Sigmoid colon (tissue), 6 donors: ENCODE measurements at regions not wholly inside any gene's neighbourhood (a gene's known extent, or its start where the extent isn't known, plus 50 kb on each side); places are given as distances from the start of the nearest gene placed in this dataset.

Experiments used
- DNase-seq: peaks from one replicate; pipeline ENCODE4 v3.0.0-alpha.2; 2019
- H3K27ac ChIP-seq, 4 donors: fragments of 200-600 bp; sonication (generic); one replicate each; pipeline ENCODE4 v1.5.1; 2016 to 2019; ENCODE audit warnings: mild to moderate bottlenecking in 1 of 4
- H3K27me3 ChIP-seq, 3 donors: fragments of 200-600 bp; sonication (generic); one replicate each; pipeline ENCODE4 v1.5.1; 2019; ENCODE audit warnings: mild to moderate bottlenecking in 1 of 3
- H3K36me3 ChIP-seq, 4 donors: fragments of 200-600 bp; sonication (generic); one replicate each; pipeline ENCODE4 v1.5.1; 2016 to 2019
- H3K4me1 ChIP-seq, 4 donors: fragments of 200-600 bp; sonication (generic); one replicate each; pipeline ENCODE4 v1.5.1; 2017 to 2019
- H3K4me3 ChIP-seq, 4 donors: fragments of 200-600 bp; sonication (generic); one replicate each; pipeline ENCODE4 v1.5.1; 2017 to 2019; ENCODE audit warnings: mild to moderate bottlenecking in 2 of 4, moderate library complexity in 1 of 4
- H3K9me3 ChIP-seq, 4 donors: fragments of 200-600 bp in 3 of 4; sonication (generic) in 3 of 4; one replicate each; pipeline versions ENCODE4 v1.5.1 to v1.6.1; 2013 to 2019
- CTCF ChIP-seq, 4 experiments: fragments of 450-650 bp in 3 of 4; fragments of 200-600 bp in 1 of 4; IDR thresholded peaks; one replicate each; pipeline ENCODE4 v1.5.1; 2016 to 2019; ENCODE audit warnings: antibody characterized with exemption in 4 of 4, mild to moderate bottlenecking in 3 of 4, moderate library complexity in 2 of 4
- EP300 ChIP-seq, 4 donors: sonication (generic); formaldehyde crosslinking; IDR thresholded peaks; one replicate each; pipeline ENCODE4 v1.6.1; 2017; ENCODE audit warnings: antibody characterized with exemption in 4 of 4
- POLR2A ChIP-seq, 2 donors: fragments of 450-650 bp; IDR thresholded peaks; one replicate each; pipeline ENCODE4 v1.6.1; 2016; ENCODE audit warnings: antibody characterized with exemption in 2 of 2, mild to moderate bottlenecking in 2 of 2, moderate library complexity in 2 of 2
- POLR2AphosphoS5 ChIP-seq, 4 donors: sonication (generic); formaldehyde crosslinking; IDR thresholded peaks; one replicate each; pipeline ENCODE4 v1.6.1; 2017; ENCODE audit warnings: antibody characterized with exemption in 4 of 4
- WGBS, 2 donors: extraction: QIAGEN DNeasy Blood & Tissue Kit; methylation state at CpG; one replicate each; pipeline ENCODE4 v1.1.7; 2013; 5-methylcytosine and 5-hydroxymethylcytosine counted together
- intact Hi-C: fragments of 100-400 bp; cut with DNase I; formaldehyde crosslinking; loops from one replicate; pipeline ENCODE4 v1.15.1; 2023
- donor health status: healthy with polysubstance abuse.
- donor health status: healthy.

GRCh38 chr1:38175121-38175520 lies 128.5 kb upstream of the POU3F1 start:
- H3K4me1 ChIP-seq = no peaks in the 10 kb centered on the region
- 78 to 79% methylated on average over 9 of the region's 9 CpGs for WGBS, 2 donors
- no peaks in the 10 kb centered on the region for H3K9me3 ChIP-seq
- no peak overlapping the region for H3K4me3 ChIP-seq
- TF ChIP-seq CTCF (IDR thresholded peaks at IDR 0.05) (no peak), POLR2A (IDR thresholded peaks at IDR 0.05) (no peak), EP300 (IDR thresholded peaks at IDR 0.05) (no peak), POLR2AphosphoS5 (IDR thresholded peaks at IDR 0.05) (no peak)
- no peak overlapping the region for H3K27ac ChIP-seq
- DNase-seq = no peak
- intact Hi-C loops = no loop called here
- no peaks in the 10 kb centered on the region for H3K27me3 ChIP-seq
- no peaks in the 10 kb centered on the region for H3K36me3 ChIP-seq

GRCh38 chr1:38173848-38174247 lies 127.3 kb upstream of the POU3F1 start:
- H3K4me1 ChIP-seq = no peaks in the 10 kb centered on the region
- TF ChIP-seq POLR2A (IDR thresholded peaks at IDR 0.05) (no peak), POLR2AphosphoS5 (IDR thresholded peaks at IDR 0.05) (no peak), CTCF (IDR thresholded peaks at IDR 0.05) (no peak), EP300 (IDR thresholded peaks at IDR 0.05) (no peak)
- H3K4me3 ChIP-seq = no peak overlapping the region
- H3K27me3 ChIP-seq = no peaks in the 10 kb centered on the region
- 79 to 80% methylated on average over 5 of the region's 5 CpGs for WGBS, 2 donors
- DNase-seq = no peak
- H3K36me3 ChIP-seq = no peaks in the 10 kb centered on the region
- H3K27ac ChIP-seq = no peak overlapping the region
- intact Hi-C loops = no loop called here
- no peaks in the 10 kb centered on the region for H3K9me3 ChIP-seq

- no peak for DNase-seq
- WGBS, 2 donors = 75 to 79% methylated on average over 6 of the region's 6 CpGs
- Histone ChIP-seq H3K36me3 (no peaks in the 10 kb centered on the region), H3K4me3 (no peak overlapping the region), H3K27me3 (no peaks in the 10 kb centered on the region), H3K27ac (no peak overlapping the region), H3K4me1 (no peaks in the 10 kb centered on the region), H3K9me3 (no peaks in the 10 kb centered on the region)
- intact Hi-C loops = no loop called here
- TF ChIP-seq POLR2AphosphoS5 (IDR thresholded peaks at IDR 0.05) (no peak), EP300 (IDR thresholded peaks at IDR 0.05) (no peak), CTCF (IDR thresholded peaks at IDR 0.05) (no peak), POLR2A (IDR thresholded peaks at IDR 0.05) (no peak)
Measured at GRCh38 chr1:38173157-38173831, 126.7 kb upstream of the POU3F1 start.

- 86 to 96% methylated on average over 3 of the region's 3 CpGs for WGBS, 2 donors
- peaks cover 0 to 4% (median 0%) of the 10 kb centered on the region in 3 donors for H3K27me3 ChIP-seq
- TF ChIP-seq POLR2A (IDR thresholded peaks at IDR 0.05) (no peak), EP300 (IDR thresholded peaks at IDR 0.05) (no peak), CTCF (IDR thresholded peaks at IDR 0.05) (no peak), POLR2AphosphoS5 (IDR thresholded peaks at IDR 0.05) (no peak)
- intact Hi-C loops = no loop called here
- no peak for DNase-seq
- no peaks in the 10 kb centered on the region for H3K36me3 ChIP-seq
- no peaks in the 10 kb centered on the region for H3K9me3 ChIP-seq
- no peak overlapping the region for H3K27ac ChIP-seq
- no peaks in the 10 kb centered on the region for H3K4me1 ChIP-seq
- no peak overlapping the region for H3K4me3 ChIP-seq
Measured at GRCh38 chr1:38169121-38169520, 122.5 kb upstream of the POU3F1 start.

GRCh38 chr1:38168365-38168764 lies 121.8 kb upstream of the POU3F1 start:
- intact Hi-C loops = no loop called here
- Histone ChIP-seq H3K4me3 (no peak overlapping the region), H3K9me3 (no peaks in the 10 kb centered on the region), H3K4me1 (no peaks in the 10 kb centered on the region), H3K36me3 (no peaks in the 10 kb centered on the region), H3K27ac (no peak overlapping the region), H3K27me3 (peaks cover 0 to 4% (median 0%) of the 10 kb centered on the region in 3 donors)
- no peak for DNase-seq
- no peak for TF ChIP-seq EP300 (IDR thresholded peaks at IDR 0.05)
- no peak for TF ChIP-seq POLR2AphosphoS5 (IDR thresholded peaks at IDR 0.05)
- WGBS, 2 donors = 90 to 91% methylated on average over 2 of the region's 2 CpGs
